H9 (cell line): ENCODE measurements at regions not wholly inside any gene's neighbourhood (a gene's known extent, or its start where the extent isn't known, plus 50 kb on each side); places are given as distances from the start of the nearest gene placed in this dataset.

Experiments used
- DNase-seq: peaks from one replicate; pipeline ENCODE4 v3.0.0-alpha.2; 2017
- H2AFZ ChIP-seq: one replicate; pipeline ENCODE4 v1.6.1; 2013; ENCODE audit warnings: mild to moderate bottlenecking, low read length, control low read depth, moderate library complexity
- H2AK5ac ChIP-seq: 2 replicates; pipeline ENCODE4 v1.6.1; 2013; ENCODE audit warnings: low read length, control low read depth, mixed read lengths; ENCODE audit not compliant: insufficient read length
- H2BK120ac ChIP-seq: one replicate; pipeline ENCODE4 v1.6.1; 2013; ENCODE audit warnings: low read depth, mild to moderate bottlenecking, low read length, control low read depth, inconsistent platforms; ENCODE audit not compliant: poor library complexity, severe bottlenecking
- H2BK12ac ChIP-seq: 2 replicates; pipeline ENCODE4 v1.6.1; 2013; ENCODE audit warnings: low read length, control low read depth, mixed read lengths, low read depth; ENCODE audit not compliant: insufficient read length
- H2BK15ac ChIP-seq: 2 replicates; pipeline ENCODE4 v1.6.1; 2013; ENCODE audit warnings: low read depth, low read length, control low read depth
- H2BK20ac ChIP-seq: one replicate; pipeline ENCODE4 v1.6.1; 2013; ENCODE audit warnings: low read depth, mild to moderate bottlenecking, low read length, control low read depth, inconsistent platforms; ENCODE audit not compliant: poor library complexity, severe bottlenecking
- H2BK5ac ChIP-seq: 2 replicates; pipeline ENCODE4 v1.6.1; 2013; ENCODE audit warnings: low read length, control low read depth, mixed read lengths; ENCODE audit not compliant: insufficient read length
- H3K14ac ChIP-seq: 2 replicates; pipeline ENCODE4 v1.6.1; 2013; ENCODE audit warnings: low read length, control low read depth; ENCODE audit not compliant: insufficient read depth
- H3K18ac ChIP-seq: 2 replicates; pipeline ENCODE4 v1.6.1; 2013; ENCODE audit warnings: low read depth, mild to moderate bottlenecking, mixed read lengths, low read length, control low read depth; ENCODE audit not compliant: insufficient read length
- H3K23ac ChIP-seq: 2 replicates; pipeline ENCODE4 v1.6.1; 2013; ENCODE audit warnings: low read length, control low read depth, mixed read lengths, low read depth; ENCODE audit not compliant: insufficient read length
- H3K23me2 ChIP-seq: 2 replicates; pipeline ENCODE4 v1.6.1; 2013; ENCODE audit warnings: low read depth, mild to moderate bottlenecking, mixed read lengths, low read length, control low read depth; ENCODE audit not compliant: insufficient read length, poor library complexity, severe bottlenecking
- H3K27ac ChIP-seq: 2 replicates; pipeline ENCODE4 v1.5.1; 2013; ENCODE audit warnings: low read length, control low read depth, mixed read lengths, low read depth; ENCODE audit not compliant: insufficient read length
- H3K27me3 ChIP-seq: 2 replicates; pipeline ENCODE4 v1.6.1; 2013; ENCODE audit warnings: low read length, control low read depth, inconsistent platforms; ENCODE audit not compliant: insufficient read depth
- H3K4ac ChIP-seq: 2 replicates; pipeline ENCODE4 v1.6.1; 2013; ENCODE audit warnings: low read depth, mild to moderate bottlenecking, control low read depth, inconsistent platforms, low read length, moderate library complexity
- H3K4me1 ChIP-seq: 2 replicates; pipeline ENCODE4 v1.6.1; 2013; ENCODE audit warnings: low read length, control low read depth, inconsistent platforms; ENCODE audit not compliant: insufficient read depth
- H3K4me2 ChIP-seq: 2 replicates; pipeline ENCODE4 v1.6.1; 2013; ENCODE audit warnings: low read length, control low read depth, mixed read lengths; ENCODE audit not compliant: insufficient read length, insufficient read depth
- H3K56ac ChIP-seq: 2 replicates; pipeline ENCODE4 v1.6.1; 2013; ENCODE audit warnings: low read depth, mild to moderate bottlenecking, mixed read lengths, low read length, control low read depth; ENCODE audit not compliant: insufficient read length
- H3K79me1 ChIP-seq: 2 replicates; pipeline ENCODE4 v1.6.1; 2013; ENCODE audit warnings: low read depth, mild to moderate bottlenecking, moderate library complexity, low read length, control low read depth, inconsistent platforms; ENCODE audit not compliant: insufficient read depth, poor library complexity, severe bottlenecking
- H3K79me2 ChIP-seq: 2 replicates; pipeline ENCODE4 v1.6.1; 2013; ENCODE audit warnings: low read length, control low read depth, inconsistent platforms; ENCODE audit not compliant: insufficient read depth
- H3K9ac ChIP-seq: 2 replicates; pipeline ENCODE4 v1.6.1; 2013; ENCODE audit warnings: low read length, control low read depth, mixed read lengths; ENCODE audit not compliant: insufficient read length; ENCODE audit errors: extremely low read depth
- H3K9me3 ChIP-seq: one replicate; pipeline ENCODE4 v1.6.1; 2013; ENCODE audit warnings: low read depth, low read length, inconsistent platforms; ENCODE audit not compliant: control insufficient read depth
- H3T11ph ChIP-seq: one replicate; pipeline ENCODE4 v1.6.1; 2013; ENCODE audit warnings: mild to moderate bottlenecking, low read length, control low read depth, inconsistent platforms
- H4K20me1 ChIP-seq: one replicate; pipeline ENCODE4 v1.6.1; 2013; ENCODE audit not compliant: control insufficient read depth, insufficient read length, insufficient read depth
- H4K5ac ChIP-seq: 2 replicates; pipeline ENCODE4 v1.6.1; 2013; ENCODE audit warnings: low read depth, mild to moderate bottlenecking, mixed read lengths, low read length, control low read depth; ENCODE audit not compliant: insufficient read length
- H4K8ac ChIP-seq: replicated peaks from 2 replicates; pipeline ENCODE4 v1.6.1; 2013; ENCODE audit warnings: low read length, control low read depth, mixed read lengths, low read depth; ENCODE audit not compliant: insufficient read length
- H4K91ac ChIP-seq: 2 replicates; pipeline ENCODE4 v1.6.1; 2013; ENCODE audit warnings: low read depth, mild to moderate bottlenecking, moderate library complexity, mixed read lengths, low read length, control low read depth; ENCODE audit not compliant: insufficient read length
- H3K27ac Mint-ChIP-seq, 3 experiments: 2 replicates in 2 of 3; 3 replicates in 1 of 3; pipeline ENCODE4 v1.8.0; 2020 to 2021; ENCODE audit warnings: mixed read lengths in 3 of 3, mild to moderate bottlenecking in 1 of 3, moderate library complexity in 1 of 3
- H3K27me3 Mint-ChIP-seq: 2 replicates; pipeline ENCODE4 v1.8.0; 2021; ENCODE audit warnings: low read depth, mild to moderate bottlenecking, moderate library complexity, mixed read lengths
- H3K36me3 Mint-ChIP-seq, 3 experiments: 2 replicates in 2 of 3; 3 replicates in 1 of 3; pipeline ENCODE4 v1.8.0; 2020 to 2021; ENCODE audit warnings: low read depth in 3 of 3, mixed read lengths in 3 of 3; ENCODE audit not compliant: insufficient read depth in 1 of 3
- H3K4me1 Mint-ChIP-seq, 2 experiments: 2 replicates each; pipeline ENCODE4 v1.8.0; 2020; ENCODE audit warnings: mixed read lengths in 2 of 2
- H3K4me3 Mint-ChIP-seq, 2 experiments: 2 replicates in 1 of 2; 3 replicates in 1 of 2; pipeline ENCODE4 v1.8.0; 2020 to 2021; ENCODE audit warnings: mild to moderate bottlenecking in 2 of 2, mixed read lengths in 2 of 2, moderate library complexity in 1 of 2
- H3K9me3 Mint-ChIP-seq, 2 experiments: 2 replicates in 1 of 2; 3 replicates in 1 of 2; pipeline ENCODE4 v1.8.0; 2020; ENCODE audit warnings: mild to moderate bottlenecking in 2 of 2, mixed read lengths in 2 of 2, moderate library complexity in 1 of 2
- WGBS: extraction: QIAGEN DNeasy Blood & Tissue Kit; methylation state at CpG from one replicate; pipeline ENCODE4 v1.1.7; 2013; ENCODE audit warnings: missing lambda C conversion rate, low lambda C conversion rate, mixed read lengths; ENCODE audit not compliant: insufficient read length; ENCODE audit errors: extremely low coverage; 5-methylcytosine and 5-hydroxymethylcytosine counted together
- TF ChIP-seq, protein P1 (sequence below): fragments of 200-600 bp; sonication (generic); conservative IDR thresholded peaks from 3 replicates; pipeline ENCODE4 v1.8.0; 2021; ENCODE audit warnings: antibody characterized with exemption, mild to moderate bottlenecking

DNA sequence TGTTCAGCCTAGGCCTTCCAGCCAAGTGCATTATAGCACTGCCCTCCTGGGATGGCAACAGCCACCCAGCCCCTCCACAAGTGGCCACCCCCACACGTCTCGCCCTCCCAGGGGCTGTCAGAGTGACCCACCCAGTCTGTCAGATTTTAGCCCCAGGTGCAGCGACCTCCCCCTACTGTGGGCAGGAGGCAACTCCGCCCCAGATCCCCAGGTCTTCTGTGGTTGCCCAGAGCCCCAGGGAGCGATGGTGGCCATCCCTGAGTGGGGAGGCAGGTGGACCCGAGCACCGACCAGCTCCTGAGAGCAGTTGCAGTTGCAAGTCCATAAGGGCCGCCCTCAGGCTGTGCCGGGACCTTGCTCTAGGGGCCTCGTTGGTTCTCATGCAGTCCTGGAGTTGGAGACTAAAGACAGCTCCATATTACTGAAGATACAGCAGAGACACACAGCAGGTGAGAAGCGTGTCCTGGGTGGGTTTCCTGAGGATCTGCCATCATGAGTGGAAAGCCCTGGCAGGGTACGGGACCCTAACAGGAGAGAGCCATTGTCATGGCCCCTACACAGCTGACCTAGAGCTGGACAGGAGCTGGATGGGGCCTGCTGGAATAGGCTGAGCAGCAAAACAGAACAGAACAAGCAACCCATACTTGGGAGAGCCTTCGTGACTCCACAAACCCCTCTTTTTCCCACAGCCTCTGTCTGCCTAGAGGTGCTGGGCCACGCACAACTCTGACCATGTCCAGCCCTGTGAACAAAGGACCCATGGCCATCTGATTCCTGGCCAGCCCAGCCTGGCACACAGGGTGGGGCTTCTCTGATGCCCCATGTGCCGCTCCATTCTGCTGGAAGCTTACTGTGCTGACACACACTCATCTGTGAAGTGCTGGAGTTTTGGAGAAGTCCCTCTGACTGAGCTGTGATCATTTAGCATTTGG is 110.3 kb upstream of the ALDH1A3 start:
- TF ChIP-seq, protein P1, sequence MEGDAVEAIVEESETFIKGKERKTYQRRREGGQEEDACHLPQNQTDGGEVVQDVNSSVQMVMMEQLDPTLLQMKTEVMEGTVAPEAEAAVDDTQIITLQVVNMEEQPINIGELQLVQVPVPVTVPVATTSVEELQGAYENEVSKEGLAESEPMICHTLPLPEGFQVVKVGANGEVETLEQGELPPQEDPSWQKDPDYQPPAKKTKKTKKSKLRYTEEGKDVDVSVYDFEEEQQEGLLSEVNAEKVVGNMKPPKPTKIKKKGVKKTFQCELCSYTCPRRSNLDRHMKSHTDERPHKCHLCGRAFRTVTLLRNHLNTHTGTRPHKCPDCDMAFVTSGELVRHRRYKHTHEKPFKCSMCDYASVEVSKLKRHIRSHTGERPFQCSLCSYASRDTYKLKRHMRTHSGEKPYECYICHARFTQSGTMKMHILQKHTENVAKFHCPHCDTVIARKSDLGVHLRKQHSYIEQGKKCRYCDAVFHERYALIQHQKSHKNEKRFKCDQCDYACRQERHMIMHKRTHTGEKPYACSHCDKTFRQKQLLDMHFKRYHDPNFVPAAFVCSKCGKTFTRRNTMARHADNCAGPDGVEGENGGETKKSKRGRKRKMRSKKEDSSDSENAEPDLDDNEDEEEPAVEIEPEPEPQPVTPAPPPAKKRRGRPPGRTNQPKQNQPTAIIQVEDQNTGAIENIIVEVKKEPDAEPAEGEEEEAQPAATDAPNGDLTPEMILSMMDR = no peak
- Histone ChIP-seq H3K14ac (no peak overlapping the region), H3K56ac (no peak overlapping the region), H3K4ac (no peak overlapping the region), H2BK5ac (no peak overlapping the region), H3K27ac (no peak overlapping the region), H3K9me3 (no peaks in the 10 kb centered on the region), H2BK120ac (no peak overlapping the region), H2AFZ (no peak overlapping the region), H3K4me2 (no peak overlapping the region), H3K23ac (no peak overlapping the region), H3K4me1 (0 out of 2 replicates have a peak, but pooled peaks cover 5% of the 10 kb centered on the region), H3T11ph (no peak overlapping the region), H4K20me1 (no peaks in the 10 kb centered on the region), H3K23me2 (no peaks in the 10 kb centered on the region), H3K27me3 (no peaks in the 10 kb centered on the region), H2BK15ac (no peak overlapping the region), H4K91ac (no peak overlapping the region), H4K5ac (no peak overlapping the region), H3K18ac (no peak overlapping the region), H3K9ac (no peak overlapping the region), H4K8ac (no peak overlapping the region), H2BK20ac (no peak overlapping the region), H2AK5ac (no peak overlapping the region), H3K79me1 (no peaks in the 10 kb centered on the region), H2BK12ac (no peak overlapping the region), H3K79me2 (no peaks in the 10 kb centered on the region)
- WGBS = no CpG with 5 or more reads among the region's 15 CpGs
- peaks cover 2% of the 10 kb centered on the region for H3K27me3 Mint-ChIP-seq
- H3K9me3 Mint-ChIP-seq = peaks cover 2 to 4% of the 10 kb centered on the region in 2 experiments; a peak in 4 of 5 replicates
- H3K4me3 Mint-ChIP-seq = no peak overlapping the region
- no peak for DNase-seq
- no peak overlapping the region for H3K27ac Mint-ChIP-seq
- peaks cover 0 to 5% (median 0%) of the 10 kb centered on the region in 3 experiments; a peak in 1 of 7 replicates for H3K36me3 Mint-ChIP-seq
- peaks cover 23 to 37% of the 10 kb centered on the region in 2 experiments for H3K4me1 Mint-ChIP-seq
